ENCODE measurements at regions not wholly inside any gene's neighbourhood (a gene's known extent, or its start where the extent isn't known, plus 50 kb on each side); places are given as distances from the start of the nearest gene placed in this dataset.
A peak's percentile ranks its signal among the peaks of the same experiment; 100 is the strongest.

- H2BK5ac ChIP-seq (ENCODE audit: insufficient read length, low read length) = no peak overlapping the region
- no CpG with 5 or more reads among the region's 9 CpGs for WGBS (ENCODE audit: extremely low coverage, insufficient read length, low lambda C conversion rate)
- H2AK5ac ChIP-seq (ENCODE audit: insufficient read length, low read length) = no peak overlapping the region
- no peaks in the 10 kb centered on the region for H3K79me1 ChIP-seq (ENCODE audit: insufficient read depth, low read depth, low read length, poor library complexity, severe bottlenecking)
- TF ChIP-seq CTCF (conservative IDR thresholded peaks at IDR 0.05) = no peak
- no peaks in the 10 kb centered on the region for H3K27me3 ChIP-seq (ENCODE audit: insufficient read depth, low read length)
- no peak overlapping the region for H2AFZ ChIP-seq (ENCODE audit: low read length)
- no peak overlapping the region for H4K5ac ChIP-seq (ENCODE audit: insufficient read length, low read depth, low read length)
- H3K4me1 ChIP-seq (ENCODE audit: insufficient read depth, low read length) = no peaks in the 10 kb centered on the region
- H2BK12ac ChIP-seq (ENCODE audit: insufficient read length, low read depth, low read length) = no peak overlapping the region
- Mint-ChIP-seq H3K27ac (no peak overlapping the region), H3K4me3 (no peak overlapping the region), H3K9me3 (no peaks in the 10 kb centered on the region), H3K4me1 (peaks cover 0 to 7% of the 10 kb centered on the region in 2 experiments; a peak in 2 of 4 replicates), H3K36me3 (ENCODE audit: insufficient read depth in 1 of 3, low read depth in 3 of 3) (no peaks in the 10 kb centered on the region), H3K27me3 (ENCODE audit: low read depth) (no peaks in the 10 kb centered on the region)
- no peaks in the 10 kb centered on the region for H3K79me2 ChIP-seq (ENCODE audit: insufficient read depth, low read length)
- H3K4ac ChIP-seq (ENCODE audit: low read depth, low read length) = no peak overlapping the region
- H4K20me1 ChIP-seq (ENCODE audit: control insufficient read depth, insufficient read depth, insufficient read length) = no peaks in the 10 kb centered on the region
- no peak overlapping the region for H3K18ac ChIP-seq (ENCODE audit: insufficient read length, low read depth, low read length)
- no peak overlapping the region for H4K91ac ChIP-seq (ENCODE audit: insufficient read length, low read depth, low read length)
- no peak overlapping the region for H3K23ac ChIP-seq (ENCODE audit: insufficient read length, low read depth, low read length)
- H3T11ph ChIP-seq (ENCODE audit: low read length) = no peak overlapping the region
- H4K8ac ChIP-seq (replicated peaks; ENCODE audit: insufficient read length, low read depth, low read length) = no peak overlapping the region
- H3K9ac ChIP-seq (ENCODE audit: extremely low read depth, insufficient read length, low read length) = no peak overlapping the region
- no peak overlapping the region for H2BK20ac ChIP-seq (ENCODE audit: low read depth, low read length, poor library complexity, severe bottlenecking)
- DNase-seq = peak; percentile 38
- H2BK15ac ChIP-seq (ENCODE audit: low read depth, low read length) = no peak overlapping the region
- H3K27ac ChIP-seq (ENCODE audit: insufficient read length, low read depth, low read length) = no peak overlapping the region
- no peaks in the 10 kb centered on the region for H3K23me2 ChIP-seq (ENCODE audit: insufficient read length, low read depth, low read length, poor library complexity, severe bottlenecking)
- H3K14ac ChIP-seq (ENCODE audit: insufficient read depth, low read length) = no peak overlapping the region
- H3K4me2 ChIP-seq (ENCODE audit: insufficient read depth, insufficient read length, low read length) = no peak overlapping the region
- no peak overlapping the region for H2BK120ac ChIP-seq (ENCODE audit: low read depth, low read length, poor library complexity, severe bottlenecking)
- H3K9me3 ChIP-seq (ENCODE audit: control insufficient read depth, low read depth, low read length) = no peaks in the 10 kb centered on the region
- no peak overlapping the region for H3K56ac ChIP-seq (ENCODE audit: insufficient read length, low read depth, low read length)
Measured at GRCh38 chr1:55428944-55429931, 214.1 kb upstream of the USP24 start.

Data from H9 (cell line).